GM21576 (cell line): ENCODE measurements at regions not wholly inside any gene's neighbourhood (a gene's known extent, or its start where the extent isn't known, plus 50 kb on each side); places are given as distances from the start of the nearest gene placed in this dataset.
"Not testable (repeated sequence)": the region's sequence is repeated elsewhere in the genome, so short reads cannot be mapped to it uniquely, and the experiment has no call there.

Source experiments
- ATAC-seq: cut with Tn5 transposase; IDR thresholded peaks from one replicate; pipeline ENCODE4 v1.9.1; 2021; ENCODE audit warnings: mild to moderate bottlenecking, moderate library complexity; ENCODE audit not compliant: unreplicated experiment

GRCh38 chr7:86209036-86209435 is 434.7 kb upstream of the GRM3 start:
- no peak for ATAC-seq

DNA sequence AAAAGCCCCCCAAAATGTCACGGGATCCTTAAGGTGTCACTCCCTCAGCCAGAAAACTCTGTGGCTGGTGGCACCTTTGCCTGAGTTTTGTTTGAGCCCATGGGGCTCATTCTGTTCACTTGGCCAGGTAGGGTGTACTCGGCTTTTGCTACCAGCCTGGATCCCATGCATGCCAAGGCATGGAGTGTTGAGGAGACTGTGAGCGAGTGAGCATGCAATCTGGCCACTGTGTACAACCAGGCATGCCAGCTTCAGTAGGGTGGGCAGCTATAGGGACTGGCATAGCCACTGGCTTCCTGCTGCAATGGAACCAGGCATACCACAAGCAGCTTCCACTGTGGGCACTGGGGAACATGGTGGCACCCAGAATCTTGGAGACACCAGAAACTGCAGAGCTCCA is 436.0 kb upstream of the GRM3 start:
- ATAC-seq = no peak

DNA sequence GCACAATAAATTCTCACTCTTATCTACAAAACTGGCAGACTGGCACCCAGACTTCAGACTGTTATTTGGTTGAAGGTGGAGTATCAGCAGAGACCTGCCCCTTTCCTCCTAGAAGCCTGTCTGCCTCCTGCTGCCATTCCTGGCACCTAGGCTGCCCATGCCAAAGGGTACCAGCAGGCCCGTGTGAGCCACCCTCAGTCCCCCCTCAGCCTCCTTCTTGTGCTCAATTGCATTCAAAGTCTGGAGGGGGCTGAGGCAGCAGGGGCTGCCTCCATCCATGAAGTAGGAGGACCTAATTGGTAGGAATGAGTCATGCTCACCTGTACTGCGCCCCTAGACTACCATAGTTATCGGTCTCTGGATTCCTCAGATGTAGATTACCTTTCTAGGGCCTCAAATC is 440.9 kb upstream of the GRM3 start:
- ATAC-seq = no peak

GRCh38 chr7:86201767-86202166 is 441.9 kb upstream of the GRM3 start:
- no peak for ATAC-seq

DNA sequence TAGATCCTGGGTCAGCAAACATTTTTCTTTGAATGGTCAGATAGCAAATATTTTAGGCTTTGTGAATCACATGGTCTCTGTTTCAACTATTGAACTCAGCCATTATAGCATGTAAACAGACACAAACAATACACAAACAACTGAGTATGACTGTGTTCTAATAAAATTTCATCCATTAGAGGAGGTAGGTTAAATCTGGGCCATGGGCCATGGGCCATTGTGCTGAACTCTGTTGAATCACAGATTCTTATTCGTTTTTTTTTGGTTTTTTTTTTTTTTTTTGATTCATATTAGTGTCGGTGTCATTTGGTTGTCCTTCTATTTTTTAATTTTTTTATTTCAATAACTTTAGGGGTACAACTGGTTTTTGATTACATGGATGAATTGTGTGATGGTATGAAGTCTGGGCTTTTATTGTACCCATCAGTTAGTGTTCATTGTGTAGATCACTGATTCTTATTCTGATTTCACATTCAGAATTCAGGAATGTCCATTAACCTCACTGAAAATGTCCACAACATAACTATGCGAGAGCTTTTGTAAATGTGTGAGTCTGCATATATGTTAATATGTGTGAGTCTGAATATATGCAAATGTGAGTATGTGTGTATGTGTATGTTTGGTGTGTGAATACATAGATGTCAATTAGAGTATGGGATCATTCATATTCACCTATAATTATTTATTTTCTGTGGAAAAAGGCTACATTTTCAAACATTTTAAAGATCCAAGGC is 443.7 kb upstream of the GRM3 start:
- ATAC-seq = no peak

GRCh38 chr7:86190351-86190750 is 453.4 kb upstream of the GRM3 start:
- ATAC-seq = no peak

GRCh38 chr7:86181474-86181873 is 462.2 kb upstream of the GRM3 start:
- ATAC-seq = no peak

DNA sequence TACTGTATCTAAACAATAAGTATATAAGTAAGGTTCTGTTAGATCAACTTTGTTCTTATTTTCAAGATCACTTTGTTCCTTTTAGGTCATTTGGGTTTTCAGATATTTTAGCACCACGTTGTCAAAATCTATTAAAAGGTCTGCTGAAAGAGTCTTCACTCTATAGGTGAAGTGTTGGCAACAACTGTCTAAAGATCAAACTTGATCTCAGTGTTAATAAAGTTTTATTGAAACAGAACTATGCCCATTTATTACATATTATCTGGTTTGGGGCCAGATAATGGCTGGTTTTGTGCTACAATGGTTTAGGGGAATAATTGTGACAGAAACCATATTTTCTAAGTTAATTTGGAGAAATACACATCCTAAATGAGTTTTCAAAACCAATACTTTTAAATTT is 478.9 kb upstream of the GRM3 start:
- no peak for ATAC-seq

DNA sequence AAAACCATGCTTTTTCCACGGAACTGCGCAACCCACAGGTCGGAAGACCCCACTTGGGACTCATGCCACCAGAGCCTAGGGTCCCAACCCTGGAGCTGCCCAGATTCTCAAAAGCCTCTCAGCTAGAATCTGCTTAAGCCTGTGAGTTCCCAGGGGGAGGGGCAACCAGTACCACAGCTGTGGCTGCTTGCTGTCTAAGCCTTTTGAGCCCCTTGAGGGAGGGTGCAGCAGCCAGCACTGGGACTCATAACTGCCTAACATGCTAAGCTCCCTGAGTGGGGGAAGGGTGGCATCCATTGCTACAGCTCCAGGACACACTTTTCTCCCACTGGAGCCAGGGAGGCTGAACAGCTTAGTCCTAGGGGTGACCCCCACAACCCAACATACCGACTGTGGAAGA is 485.6 kb upstream of the GRM3 start:
- ATAC-seq = no peak

- ATAC-seq = no peak
Observed at GRCh38 chr7:86155623-86156022, 488.1 kb upstream of the GRM3 start.

- ATAC-seq = no peak
Observed at GRCh38 chr7:86152926-86153325, 490.8 kb upstream of the GRM3 start.

DNA sequence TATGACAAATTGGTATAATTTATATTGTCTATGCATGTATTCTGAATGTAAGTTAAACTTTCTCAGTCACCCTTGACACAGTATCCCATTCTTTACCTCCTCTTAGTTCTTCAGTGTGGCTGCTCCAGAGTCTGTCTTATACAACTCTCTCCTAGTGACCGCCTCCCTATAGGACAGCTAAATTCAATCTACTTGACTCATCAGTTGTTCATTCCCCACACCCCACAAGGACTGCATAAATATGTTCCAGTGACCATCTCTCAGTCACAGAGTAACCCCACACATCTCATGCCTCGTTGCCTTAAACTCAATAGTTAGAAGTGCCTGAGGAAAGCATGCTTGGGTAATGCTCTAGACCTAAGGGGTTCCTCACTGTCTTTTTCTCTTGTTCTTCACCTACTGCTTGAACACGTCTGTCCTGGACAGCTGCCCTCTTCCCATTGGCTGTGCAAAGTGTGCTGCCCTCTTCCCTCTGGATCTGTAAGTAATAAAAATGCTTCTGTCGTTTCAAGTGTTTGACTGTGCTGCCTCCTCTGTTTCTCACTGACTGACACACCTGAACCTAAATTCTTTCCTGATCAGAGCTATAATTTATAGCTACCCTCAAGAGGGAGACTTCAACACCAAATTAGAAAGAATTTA is 494.6 kb upstream of the GRM3 start:
- no peak for ATAC-seq

DNA sequence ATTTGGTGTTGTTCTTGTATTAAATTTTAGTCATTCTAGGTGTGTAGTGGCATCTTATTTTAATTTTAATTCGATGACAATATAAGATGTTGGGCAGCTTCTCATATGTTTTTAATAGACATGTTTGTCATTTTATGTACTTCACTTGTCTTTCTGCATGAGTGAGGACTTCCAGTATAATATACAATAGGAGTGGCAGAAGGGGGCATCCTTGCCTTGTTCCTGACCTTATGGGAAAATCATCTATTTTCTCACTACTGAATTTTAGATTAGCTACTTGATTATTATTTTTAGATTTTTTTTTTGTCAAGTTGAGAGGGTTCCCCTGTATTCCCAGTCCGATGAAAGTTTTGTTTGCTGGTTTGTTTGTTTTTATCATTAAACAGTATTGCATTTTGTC is 495.2 kb upstream of the GRM3 start:
- ATAC-seq = no peak

- no peak for ATAC-seq
Observed at GRCh38 chr7:86137343-86137742, 506.4 kb upstream of the GRM3 start.

GRCh38 chr7:86130268-86130667 is 513.4 kb upstream of the GRM3 start:
- ATAC-seq = no peak

DNA sequence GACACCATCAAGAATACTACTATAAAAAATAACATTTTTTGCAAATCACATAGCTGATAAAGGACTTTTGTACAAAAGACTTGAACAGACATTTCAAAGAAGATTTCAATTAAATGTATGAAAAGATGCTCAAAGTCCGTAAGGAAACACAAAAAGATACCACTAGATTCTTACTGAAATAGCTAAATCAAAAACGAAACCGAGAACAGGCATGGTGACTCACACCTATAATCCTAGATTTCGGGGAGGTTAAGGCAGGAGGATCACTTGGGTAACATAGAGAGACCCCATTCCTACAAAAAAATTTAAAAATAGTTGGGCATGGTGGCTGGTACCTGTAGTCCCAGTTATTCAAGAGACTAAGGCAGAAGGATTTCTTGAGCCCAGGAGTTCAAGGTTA is 520.2 kb upstream of the GRM3 start:
- no peak for ATAC-seq

GRCh38 chr7:86094166-86094669 is 549.5 kb upstream of the GRM3 start:
- no peak for ATAC-seq

- no peak for ATAC-seq
Observed at GRCh38 chr7:86091369-86091768, 552.3 kb upstream of the GRM3 start.

DNA sequence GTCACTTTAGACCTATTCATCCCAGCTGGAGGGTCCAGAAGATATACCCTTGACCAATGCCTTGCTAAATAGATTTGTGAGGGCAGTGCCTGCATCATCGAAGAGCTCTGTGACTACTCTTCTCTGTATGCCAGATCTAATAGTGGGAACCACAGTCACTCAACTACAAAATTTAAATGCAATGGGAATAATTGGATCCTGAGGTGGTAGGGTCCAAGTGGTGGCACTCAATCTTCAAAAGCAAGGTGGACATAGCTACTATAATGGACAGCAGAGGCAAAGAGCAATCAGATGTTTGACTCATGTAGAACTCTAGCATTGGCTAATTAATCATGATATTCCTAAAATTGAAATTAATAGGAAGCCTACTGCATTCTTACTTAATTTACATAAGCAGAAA is 554.3 kb upstream of the GRM3 start:
- ATAC-seq = no peak

DNA sequence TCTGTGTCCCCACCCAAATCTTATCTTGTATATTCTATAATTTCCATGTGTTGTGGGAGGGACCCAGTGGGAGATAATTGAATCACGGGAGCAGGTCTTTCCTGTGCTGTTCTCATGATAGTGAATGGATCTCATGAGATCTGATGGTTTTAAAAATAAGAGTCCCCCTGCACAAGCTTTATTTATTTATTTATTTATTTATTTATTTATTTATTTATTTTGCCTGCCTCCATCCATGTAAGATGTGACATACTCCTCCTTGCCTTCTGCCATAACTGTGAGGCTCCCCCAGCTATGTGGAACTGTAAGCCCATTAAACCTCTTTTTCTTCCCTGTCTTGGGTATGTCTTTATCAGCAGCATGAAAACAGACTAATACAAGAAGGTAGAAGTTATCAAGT is 579.1 kb upstream of the GRM3 start:
- ATAC-seq = not testable (repeated sequence)

DNA sequence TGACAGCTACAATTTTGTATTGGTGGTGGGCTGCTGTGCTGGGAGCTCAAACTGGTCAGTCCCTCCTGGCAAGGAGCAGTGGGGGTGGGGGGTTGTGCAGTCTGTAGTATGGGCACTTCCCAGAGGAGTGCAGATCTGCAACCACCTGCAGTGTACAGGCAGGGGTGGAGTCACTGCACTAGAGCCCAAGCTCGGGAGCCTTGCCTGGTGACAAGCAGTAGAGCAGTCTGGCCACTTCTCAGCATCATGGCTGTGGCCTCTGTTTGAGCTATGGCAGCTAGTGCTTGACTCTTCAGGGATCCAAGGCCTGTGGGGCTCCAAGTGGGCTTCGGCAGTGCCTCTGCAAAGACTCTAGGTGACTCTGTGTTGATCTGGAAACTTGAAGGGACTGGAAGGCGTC is 585.1 kb upstream of the GRM3 start:
- ATAC-seq = no peak

DNA sequence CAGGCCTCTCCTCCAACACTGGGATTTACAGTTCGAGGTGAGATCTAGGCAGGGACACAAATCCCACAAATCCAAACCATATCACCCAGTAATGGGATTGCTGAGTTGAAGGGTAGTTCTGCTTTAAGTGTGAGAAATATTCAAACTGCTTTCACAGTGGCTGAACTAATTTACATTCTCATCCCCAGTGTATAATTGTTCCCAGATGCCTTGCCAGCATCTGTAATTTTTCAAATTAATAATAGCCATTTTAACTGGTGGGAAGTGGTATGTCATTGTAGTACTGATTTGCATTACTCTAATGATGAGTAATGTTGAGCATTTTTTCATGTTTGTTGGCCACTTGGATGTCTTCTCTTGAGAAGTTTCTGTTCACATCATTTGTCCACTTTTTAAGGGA is 592.8 kb upstream of the GRM3 start:
- no peak for ATAC-seq

DNA sequence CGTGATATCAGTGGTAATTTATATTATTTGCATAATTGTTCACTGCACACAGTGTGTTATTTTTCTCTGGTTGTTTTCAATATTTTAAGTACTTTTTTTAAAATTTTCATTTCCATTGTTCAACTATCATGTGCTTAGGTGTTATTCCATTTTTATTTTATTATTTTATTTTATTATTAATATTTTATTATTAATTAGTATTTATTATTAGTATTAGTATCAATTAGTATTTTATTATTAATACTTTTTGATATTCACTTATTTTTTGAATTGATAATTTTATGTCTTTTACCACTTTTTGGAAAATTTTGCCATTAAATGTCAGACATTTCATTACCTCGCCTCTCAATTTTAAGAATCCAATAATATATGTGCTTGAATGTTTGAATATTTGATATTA is 593.8 kb upstream of the GRM3 start:
- ATAC-seq = no peak
